ENCODE measurements at regions not wholly inside any gene's neighbourhood (a gene's known extent, or its start where the extent isn't known, plus 50 kb on each side); places are given as distances from the start of the nearest gene placed in this dataset.
"Not testable (repeated sequence)": the region's sequence is repeated elsewhere in the genome, so short reads cannot be mapped to it uniquely, and the experiment has no call there.

- Histone ChIP-seq H3K36me3 (no peaks in the 10 kb centered on the region), H3K9me3 (no peaks in the 10 kb centered on the region), H3K27ac (no peak overlapping the region), H3K4me3 (no peak overlapping the region), H3K27me3 (no peaks in the 10 kb centered on the region), H3K4me1 (no peaks in the 10 kb centered on the region)
- no peak for TF ChIP-seq CTCF (IDR thresholded peaks at IDR 0.05)
- TF ChIP-seq POLR2A (IDR thresholded peaks at IDR 0.05) = no peak
- no peak for DNase-seq
Measured at GRCh38 chr6:139701695-139702094, 327.2 kb upstream of the CITED2 start.

GRCh38 chr6:139701003-139701402, 326.6 kb upstream of the CITED2 start:
- Histone ChIP-seq H3K27me3 (no peaks in the 10 kb centered on the region), H3K36me3 (no peaks in the 10 kb centered on the region), H3K4me1 (no peaks in the 10 kb centered on the region), H3K27ac (no peak overlapping the region), H3K4me3 (no peak overlapping the region), H3K9me3 (no peaks in the 10 kb centered on the region)
- no peak for TF ChIP-seq CTCF (IDR thresholded peaks at IDR 0.05)
- TF ChIP-seq POLR2A (IDR thresholded peaks at IDR 0.05) = no peak
- DNase-seq = no peak

- Histone ChIP-seq H3K4me3 (no peak overlapping the region), H3K27me3 (no peaks in the 10 kb centered on the region), H3K36me3 (no peaks in the 10 kb centered on the region), H3K9me3 (no peaks in the 10 kb centered on the region), H3K27ac (no peak overlapping the region), H3K4me1 (no peaks in the 10 kb centered on the region)
- TF ChIP-seq POLR2A (IDR thresholded peaks at IDR 0.05) (no peak), CTCF (IDR thresholded peaks at IDR 0.05) (no peak)
- no peak for DNase-seq
Measured at GRCh38 chr6:139699911-139700310, 325.5 kb upstream of the CITED2 start.

GRCh38 chr6:139699335-139699734, 324.9 kb upstream of the CITED2 start:
- Histone ChIP-seq H3K4me3 (no peak overlapping the region), H3K27me3 (no peaks in the 10 kb centered on the region), H3K9me3 (no peaks in the 10 kb centered on the region), H3K27ac (no peak overlapping the region), H3K4me1 (no peaks in the 10 kb centered on the region), H3K36me3 (no peaks in the 10 kb centered on the region)
- TF ChIP-seq POLR2A (IDR thresholded peaks at IDR 0.05) (no peak), CTCF (IDR thresholded peaks at IDR 0.05) (no peak)
- no peak for DNase-seq

- H3K36me3 ChIP-seq = no peaks in the 10 kb centered on the region
- H3K4me3 ChIP-seq = no peak overlapping the region
- TF ChIP-seq CTCF (IDR thresholded peaks at IDR 0.05) = no peak
- TF ChIP-seq POLR2A (IDR thresholded peaks at IDR 0.05) = no peak
- H3K4me1 ChIP-seq = no peaks in the 10 kb centered on the region
- no peak for DNase-seq
- no peaks in the 10 kb centered on the region for H3K9me3 ChIP-seq
- no peak overlapping the region for H3K27ac ChIP-seq
- no peaks in the 10 kb centered on the region for H3K27me3 ChIP-seq
Measured at GRCh38 chr6:139698526-139699176, 324.2 kb upstream of the CITED2 start.

- not testable (repeated sequence) for H3K9me3 ChIP-seq, H3K4me3 ChIP-seq, H3K4me1 ChIP-seq, H3K36me3 ChIP-seq, H3K27me3 ChIP-seq, DNase-seq, H3K27ac ChIP-seq
Measured at GRCh38 chr6:139697856-139698255, 323.4 kb upstream of the CITED2 start.

GRCh38 chr6:139696991-139697390, 322.5 kb upstream of the CITED2 start:
- H3K4me3 ChIP-seq, H3K9me3 ChIP-seq, DNase-seq, H3K4me1 ChIP-seq, H3K27ac ChIP-seq, H3K36me3 ChIP-seq, H3K27me3 ChIP-seq: not testable (repeated sequence)

All from Peyer's patch (tissue), 4 donors.